HG03378 (cell line): ENCODE measurements at regions not wholly inside any gene's neighbourhood (a gene's known extent, or its start where the extent isn't known, plus 50 kb on each side); places are given as distances from the start of the nearest gene placed in this dataset.

ENCODE experiments used
- ATAC-seq: cut with Tn5 transposase; IDR thresholded peaks from one replicate; pipeline ENCODE4 v1.9.1; 2021; ENCODE audit warnings: mild to moderate bottlenecking, moderate library complexity; ENCODE audit not compliant: unreplicated experiment

GRCh38 chr6:18667612-18668011, 280.5 kb downstream of the RNF144B start:
- no peak for ATAC-seq

GRCh38 chr6:18668994-18669393, 281.8 kb downstream of the RNF144B start:
- ATAC-seq, result no peak

DNA sequence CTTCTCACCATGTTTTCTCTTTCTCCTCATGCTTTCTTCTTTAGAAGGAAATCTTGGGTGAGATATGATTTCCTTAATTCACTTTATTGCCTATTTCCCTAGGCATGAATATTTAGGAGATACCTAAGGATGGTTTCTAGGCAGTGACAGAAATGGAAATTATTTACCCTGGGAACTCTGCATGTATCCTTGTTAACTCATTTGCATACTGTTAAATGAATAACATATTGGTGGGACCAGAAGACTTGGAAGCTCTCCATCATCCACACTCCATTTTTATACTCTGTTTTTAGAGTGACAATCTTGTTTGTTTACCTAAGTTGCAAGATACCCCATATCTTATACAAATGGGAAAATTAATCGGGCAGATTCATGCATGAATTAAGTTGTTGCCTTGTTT, 285.7 kb downstream of the RNF144B start:
- ATAC-seq, result no peak

- ATAC-seq, result no peak
These were observed 287.2 kb downstream of the RNF144B start for GRCh38 chr6:18674346-18674745.

DNA sequence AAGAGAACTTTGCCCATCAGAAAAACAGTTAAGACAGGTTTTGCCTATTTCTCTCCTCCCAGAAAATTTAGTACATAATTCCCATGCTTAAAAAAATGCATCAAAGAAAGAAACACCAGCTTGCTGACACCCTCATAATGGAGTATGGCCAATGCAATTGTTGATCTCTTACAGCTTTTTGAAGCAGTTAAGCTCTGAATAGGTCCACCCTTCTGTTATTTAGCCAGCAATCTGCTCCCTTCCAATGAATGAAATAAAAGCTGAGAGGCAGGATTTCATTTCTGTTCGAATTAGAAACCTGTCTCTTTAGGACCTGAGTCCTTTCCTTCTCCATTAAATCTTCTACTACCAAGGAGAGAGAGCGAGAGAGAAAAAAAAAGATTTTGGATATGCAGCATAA, 288.7 kb downstream of the RNF144B start:
- no peak for ATAC-seq

GRCh38 chr6:18676548-18676947, 289.4 kb downstream of the RNF144B start:
- ATAC-seq, result no peak

DNA sequence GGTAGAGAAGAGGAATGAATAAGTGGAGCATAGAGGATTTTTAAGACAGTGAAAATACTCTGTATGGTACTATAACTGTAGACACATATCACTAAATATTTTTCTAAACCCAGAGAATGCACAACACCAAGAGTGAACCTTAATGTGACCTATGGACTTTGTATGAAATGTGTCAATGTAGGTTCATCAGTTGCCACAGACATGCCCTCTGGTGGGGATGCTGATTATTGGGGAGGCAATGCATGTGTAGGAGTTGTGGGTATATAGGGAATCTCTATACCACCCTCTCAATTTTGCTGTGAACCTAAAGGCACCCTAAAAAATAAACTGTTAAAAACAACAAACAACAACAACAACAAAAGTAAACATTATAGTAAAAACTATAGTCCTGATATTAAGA, 293.7 kb downstream of the RNF144B start:
- no peak for ATAC-seq

- no peak for ATAC-seq
These were observed 294.8 kb downstream of the RNF144B start for GRCh38 chr6:18681832-18682503.

DNA sequence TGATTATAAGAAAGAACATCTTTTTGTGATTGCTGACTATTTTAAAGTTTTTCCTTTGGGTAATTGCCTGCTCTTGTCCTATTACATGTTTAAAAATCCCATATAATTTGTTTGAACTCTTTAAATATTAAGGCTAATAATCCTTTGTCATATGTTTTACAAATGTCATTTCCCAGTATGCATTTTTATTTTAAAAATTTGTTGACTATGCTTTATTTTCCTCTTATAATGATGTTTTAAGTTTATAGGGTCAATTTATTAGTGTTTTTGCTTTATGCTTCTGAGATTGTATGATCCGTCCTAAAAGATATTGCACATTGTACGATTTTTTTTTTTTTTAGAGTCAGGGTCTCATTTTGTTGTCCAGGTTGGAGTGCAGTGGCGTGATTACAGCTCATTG, 297.2 kb downstream of the RNF144B start:
- no peak for ATAC-seq

DNA sequence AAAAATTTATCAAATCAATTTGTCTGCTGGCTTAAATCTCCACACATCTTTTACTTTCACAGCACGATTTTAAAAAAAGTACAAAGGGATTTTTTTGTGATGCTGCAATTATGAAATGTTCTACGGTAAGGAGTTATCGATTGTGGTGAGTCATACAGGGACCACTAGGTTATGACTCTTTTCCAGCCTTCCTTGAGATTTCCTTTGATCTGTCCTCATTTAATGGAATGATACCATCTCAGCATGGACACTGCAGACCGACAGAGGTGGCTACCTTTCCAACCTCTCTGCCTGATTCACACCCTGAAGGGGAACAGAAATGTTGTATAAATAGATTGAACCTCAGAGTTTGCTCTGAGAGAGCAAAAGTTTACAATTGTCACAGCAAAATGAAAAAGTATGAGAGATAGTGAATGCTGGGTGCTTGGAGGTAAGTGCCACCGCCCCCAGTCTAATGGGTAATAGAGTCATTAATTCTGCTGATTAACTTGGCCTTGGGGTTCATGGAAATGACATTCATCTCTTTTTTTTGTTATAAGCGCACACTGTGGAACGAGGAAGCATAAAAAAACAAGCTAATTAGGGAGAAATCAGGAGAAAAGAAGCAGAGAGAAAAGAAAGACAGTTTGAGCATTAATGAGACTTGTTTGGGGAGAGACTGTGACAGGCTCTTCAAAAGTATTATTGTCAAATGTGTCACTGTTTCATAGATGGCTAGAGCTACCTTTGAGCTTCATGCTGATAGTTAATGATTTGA, 306.0 kb downstream of the RNF144B start:
- no peak for ATAC-seq

DNA sequence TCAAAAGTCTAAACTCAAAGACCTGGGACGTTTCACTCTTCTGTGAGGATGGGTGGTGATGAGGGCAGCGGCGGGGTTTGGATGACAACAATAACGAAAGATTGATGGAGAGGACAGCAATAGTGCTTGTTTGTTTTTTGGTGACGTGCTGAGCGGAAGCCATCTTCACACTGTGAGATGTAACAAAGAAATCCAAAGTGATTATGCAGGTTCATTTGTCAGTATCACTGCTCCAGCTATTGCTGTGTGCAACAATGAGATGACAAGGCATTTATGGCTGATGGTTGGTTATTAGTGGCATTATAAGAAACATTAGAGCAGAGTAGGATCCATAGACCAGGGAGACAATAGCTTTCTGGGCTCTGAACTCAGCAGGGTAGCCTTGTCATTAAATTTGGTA, 306.7 kb downstream of the RNF144B start:
- no peak for ATAC-seq

DNA sequence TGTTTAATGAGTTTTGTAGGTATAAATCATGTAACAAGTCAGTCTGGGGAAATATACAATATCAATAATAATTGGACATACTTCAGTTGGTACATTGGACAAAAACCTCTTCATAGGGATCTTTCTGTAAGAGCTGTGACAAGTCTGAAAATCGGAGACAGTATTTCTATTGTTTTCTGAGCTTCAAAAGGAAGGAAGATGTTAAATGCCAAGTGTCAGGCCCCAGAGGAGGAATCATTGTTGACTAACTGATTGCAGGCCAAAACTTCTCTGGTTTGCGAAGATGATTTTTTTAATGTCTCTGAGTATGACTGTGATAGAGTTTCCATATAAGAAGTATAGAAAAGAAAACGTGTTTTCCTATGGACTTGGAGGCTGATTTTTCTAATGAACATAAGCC, 316.4 kb downstream of the RNF144B start:
- ATAC-seq, result no peak

- ATAC-seq, result no peak
These were observed 320.7 kb downstream of the RNF144B start for GRCh38 chr6:18707714-18708439.

- no peak for ATAC-seq
These were observed 325.4 kb downstream of the RNF144B start for GRCh38 chr6:18712595-18712994.

GRCh38 chr6:18720075-18720474, 332.9 kb downstream of the RNF144B start:
- ATAC-seq, result no peak

DNA sequence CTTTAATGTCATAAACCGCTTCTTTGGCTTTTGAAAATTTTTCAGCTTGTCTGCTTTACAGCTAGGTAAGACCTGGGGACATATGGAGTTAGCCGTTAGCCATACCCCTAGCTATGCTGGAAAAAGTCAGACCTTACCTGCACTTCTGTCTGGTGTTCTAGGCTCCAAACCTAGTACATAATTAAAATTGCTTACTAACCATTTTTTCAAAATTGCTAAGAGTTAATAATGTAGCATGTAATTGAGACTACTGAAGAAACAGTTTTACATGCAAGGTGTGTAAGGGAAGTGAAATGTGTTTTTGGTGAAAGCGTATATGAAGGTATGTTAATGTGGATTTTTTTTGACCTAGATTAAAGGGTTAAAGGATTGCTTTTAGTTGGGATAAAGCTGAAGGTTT, 336.9 kb downstream of the RNF144B start:
- ATAC-seq, result no peak

GRCh38 chr6:18725449-18725848, 338.3 kb downstream of the RNF144B start:
- ATAC-seq, result no peak

DNA sequence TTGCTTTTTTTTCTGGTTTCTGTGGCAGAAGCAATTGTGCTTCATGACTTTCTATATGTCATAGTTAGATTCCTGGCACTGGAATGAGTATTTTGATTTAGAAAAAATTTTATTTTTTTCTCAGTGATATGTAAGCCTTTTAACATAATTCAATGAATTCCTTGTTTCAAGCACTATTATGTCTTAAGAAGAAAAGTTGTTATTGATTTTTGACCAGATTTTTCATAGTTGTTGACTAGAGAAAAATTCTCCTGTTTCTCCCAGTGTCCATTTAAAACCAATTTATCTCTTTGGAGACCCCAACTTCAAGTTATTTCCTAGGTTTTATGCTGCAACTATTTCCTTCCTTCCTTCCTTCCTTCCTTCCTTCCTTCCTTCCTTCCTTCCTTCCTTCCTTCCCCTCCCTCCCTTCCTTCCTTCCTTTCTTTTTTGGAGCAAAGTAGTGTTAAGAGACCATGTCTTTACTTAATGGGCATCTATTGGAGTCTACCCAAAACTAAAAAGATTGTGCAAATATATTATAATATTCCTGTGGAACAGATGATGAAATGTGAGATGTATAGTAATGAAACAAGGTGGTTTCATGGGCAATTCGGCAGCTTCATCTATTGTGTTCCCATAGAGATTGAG, 346.9 kb downstream of the RNF144B start:
- no peak for ATAC-seq

DNA sequence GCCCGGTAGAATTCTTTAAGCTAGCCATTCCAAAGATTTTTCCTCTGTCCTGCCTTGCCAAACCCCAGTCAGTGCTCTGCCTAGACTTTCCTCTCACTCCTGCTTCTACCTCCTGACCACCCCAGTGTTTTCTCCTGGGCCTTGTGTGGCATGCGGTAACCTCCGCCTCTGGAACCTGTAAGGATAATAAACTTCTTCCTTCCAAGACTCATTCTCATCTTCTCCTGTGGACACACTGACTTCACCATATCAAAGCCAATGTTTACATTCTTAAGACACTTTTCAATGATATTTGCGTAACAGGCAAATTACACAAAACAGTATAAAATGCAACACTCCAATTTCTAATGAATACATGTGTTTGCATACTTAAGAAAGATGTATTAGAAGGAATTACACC, 354.6 kb downstream of the RNF144B start:
- ATAC-seq, result no peak

GRCh38 chr6:18742406-18742805, 355.3 kb downstream of the RNF144B start:
- ATAC-seq, result no peak

DNA sequence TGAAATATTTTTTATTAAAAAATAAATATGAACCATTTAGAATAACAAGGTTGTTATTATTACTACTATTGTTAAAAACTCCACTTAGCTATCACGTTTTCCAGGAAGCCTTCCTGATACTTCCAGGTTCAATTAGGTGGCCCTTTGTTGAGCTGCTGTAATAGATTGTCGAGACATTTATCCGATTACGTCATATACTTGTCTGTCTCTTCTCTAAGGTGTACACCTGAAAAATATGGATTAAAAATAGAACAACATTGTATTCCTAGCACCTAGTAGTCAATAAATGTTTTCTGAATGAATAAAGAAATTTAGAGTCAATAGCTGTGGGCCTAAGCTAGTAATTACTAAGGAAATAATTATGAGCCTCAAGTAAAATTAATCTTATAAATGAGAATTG, 359.6 kb downstream of the RNF144B start:
- no peak for ATAC-seq

DNA sequence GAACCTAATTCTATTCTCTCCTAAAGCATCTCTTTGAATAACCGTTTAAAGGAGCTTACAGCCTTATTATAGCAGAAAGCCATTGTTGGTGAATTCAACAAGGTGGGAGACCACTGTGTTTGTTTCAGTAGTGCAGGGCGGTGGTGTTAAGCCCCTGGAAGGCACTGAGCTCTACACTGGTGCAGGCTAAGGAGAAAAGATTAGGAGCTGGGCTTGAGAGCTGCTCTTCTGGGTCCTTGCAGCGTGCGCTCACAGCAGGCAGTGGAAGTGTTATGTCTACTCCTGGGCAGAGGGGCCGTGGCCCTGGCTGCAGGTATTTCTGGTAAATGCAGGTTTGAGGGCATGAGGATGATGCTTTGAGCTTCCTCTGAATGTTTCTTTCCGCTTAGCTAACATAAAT, 361.2 kb downstream of the RNF144B start:
- ATAC-seq, result no peak
